ENCODE measurements at regions not wholly inside any gene's neighbourhood (a gene's known extent, or its start where the extent isn't known, plus 50 kb on each side); places are given as distances from the start of the nearest gene placed in this dataset.
"Not testable (repeated sequence)": the region's sequence is repeated elsewhere in the genome, so short reads cannot be mapped to it uniquely, and the experiment has no call there.

- no peak for DNase-seq
Measured at GRCh38 chr6:80411486-80411885, 305.0 kb downstream of the BCKDHB start.

GRCh38 chr6:80407976-80408375 is 301.5 kb downstream of the BCKDHB start:
- not testable (repeated sequence) for DNase-seq

GRCh38 chr6:80404889-80405288 is 298.4 kb downstream of the BCKDHB start:
- DNase-seq: no peak

- no peak for DNase-seq
Measured at GRCh38 chr6:80403365-80403764, 296.9 kb downstream of the BCKDHB start.

GRCh38 chr6:80402266-80402665 is 295.8 kb downstream of the BCKDHB start:
- no peak for DNase-seq
